Neural progenitor cell (in vitro differentiated cells): ENCODE measurements at regions not wholly inside any gene's neighbourhood (a gene's known extent, or its start where the extent isn't known, plus 50 kb on each side); places are given as distances from the start of the nearest gene placed in this dataset.

Experiments used
- DNase-seq: peaks from one replicate; pipeline ENCODE4 v3.0.0-alpha.2; 2016; ENCODE audit warnings: low spot score
- H2AFZ ChIP-seq: fragments of 200-600 bp; sonication (generic); replicated peaks from 2 replicates; pipeline ENCODE4 v1.6.1; 2016; ENCODE audit warnings: antibody characterized with exemption
- H3F3A ChIP-seq: fragments of 200-600 bp; sonication (generic); 2 replicates; pipeline ENCODE4 v1.6.1; 2016; ENCODE audit warnings: antibody characterized with exemption, low read depth
- H3K27ac ChIP-seq: fragments of 200-600 bp; sonication (generic); 2 replicates; pipeline ENCODE4 v1.5.1; 2016; ENCODE audit warnings: mild to moderate bottlenecking
- H3K27me3 ChIP-seq: fragments of 200-600 bp; sonication (generic); 2 replicates; pipeline ENCODE4 v1.6.1; 2016; ENCODE audit warnings: mild to moderate bottlenecking, moderate library complexity
- H3K36me3 ChIP-seq: fragments of 200-600 bp; sonication (generic); 2 replicates; pipeline ENCODE4 v1.5.1; 2016
- H3K4me1 ChIP-seq: fragments of 200-600 bp; sonication (generic); 2 replicates; pipeline ENCODE4 v1.6.1; 2016; ENCODE audit warnings: mixed run types
- H3K4me2 ChIP-seq: fragments of 200-600 bp; sonication (generic); 2 replicates; pipeline ENCODE4 v1.6.1; 2016
- H3K4me3 ChIP-seq: fragments of 200-600 bp; sonication (generic); 2 replicates; pipeline ENCODE4 v1.5.1; 2016
- H3K79me2 ChIP-seq: fragments of 200-600 bp; sonication (generic); 2 replicates; pipeline ENCODE4 v1.6.1; 2016; ENCODE audit warnings: low read depth
- H3K9ac ChIP-seq: fragments of 200-600 bp; sonication (generic); 2 replicates; pipeline ENCODE4 v1.6.1; 2016
- H3K9me3 ChIP-seq: fragments of 200-600 bp; sonication (generic); 2 replicates; pipeline ENCODE4 v1.5.1; 2016; ENCODE audit warnings: low read depth
- H4K20me1 ChIP-seq: fragments of 200-600 bp; sonication (generic); 2 replicates; pipeline ENCODE4 v1.6.1; 2016; ENCODE audit warnings: low read depth
- H3K27ac Mint-ChIP-seq: 3 replicates; pipeline ENCODE4 v1.8.0; 2021; ENCODE audit warnings: mixed read lengths
- H3K27me3 Mint-ChIP-seq: 2 replicates; pipeline ENCODE4 v1.8.0; 2022; ENCODE audit warnings: low read depth, mild to moderate bottlenecking, inconsistent platforms, moderate library complexity, mixed read lengths; ENCODE audit not compliant: insufficient read depth
- H3K36me3 Mint-ChIP-seq: 3 replicates; pipeline ENCODE4 v1.8.0; 2021; ENCODE audit warnings: mixed read lengths
- H3K4me1 Mint-ChIP-seq: 3 replicates; pipeline ENCODE4 v1.8.0; 2021; ENCODE audit warnings: mixed read lengths
- H3K4me3 Mint-ChIP-seq: 3 replicates; pipeline ENCODE4 v1.8.0; 2021; ENCODE audit warnings: mild to moderate bottlenecking, moderate library complexity, mixed read lengths
- H3K9me3 Mint-ChIP-seq: 3 replicates; pipeline ENCODE4 v1.8.0; 2020; ENCODE audit warnings: mixed read lengths
- CTCF ChIP-seq: fragments of 200-600 bp; sonication (generic); IDR thresholded peaks from 2 replicates; pipeline ENCODE4 v1.5.1; 2017; ENCODE audit warnings: antibody characterized with exemption, mild to moderate bottlenecking
- EZH2 ChIP-seq: fragments of 200-600 bp; sonication (generic); IDR thresholded peaks from 2 replicates; pipeline ENCODE4 v1.6.1; 2017; ENCODE audit warnings: antibody characterized with exemption, mild to moderate bottlenecking, moderate library complexity
- EZH2phosphoT487 ChIP-seq: fragments of 200-600 bp; sonication (generic); IDR thresholded peaks from 2 replicates; pipeline ENCODE4 v1.6.1; 2017; ENCODE audit warnings: antibody characterized with exemption

- TF ChIP-seq CTCF (no peak), EZH2phosphoT487 (no peak), EZH2 (no peak)
- Histone ChIP-seq H2AFZ (no peak overlapping the region), H3K36me3 (no peaks in the 10 kb centered on the region), H3K27me3 (no peaks in the 10 kb centered on the region), H3K27ac (no peak overlapping the region), H3F3A (no peaks in the 10 kb centered on the region), H3K9me3 (no peaks in the 10 kb centered on the region), H4K20me1 (no peaks in the 10 kb centered on the region), H3K4me1 (peaks cover 6% of the 10 kb centered on the region), H3K4me3 (no peak overlapping the region), H3K79me2 (no peaks in the 10 kb centered on the region), H3K9ac (no peak overlapping the region), H3K4me2 (no peak overlapping the region)
- no peak overlapping the region for H3K4me3 Mint-ChIP-seq
- no peak overlapping the region for H3K27ac Mint-ChIP-seq
- peaks cover 8% of the 10 kb centered on the region for H3K4me1 Mint-ChIP-seq
- no peaks in the 10 kb centered on the region for H3K36me3 Mint-ChIP-seq
- DNase-seq, result no peak
- H3K27me3 Mint-ChIP-seq, result peaks cover 17% of the 10 kb centered on the region
- no peaks in the 10 kb centered on the region for H3K9me3 Mint-ChIP-seq
These were observed 67.5 kb upstream of the ZNF423 start for GRCh38 chr16:49923411-49923810.

- DNase-seq, result no peak
- H3K9me3 ChIP-seq, result no peaks in the 10 kb centered on the region
These were observed 68.2 kb upstream of the ZNF423 start for GRCh38 chr16:49924078-49924477.

GRCh38 chr16:49926941-49927340, 71.0 kb upstream of the ZNF423 start:
- H3K79me2 ChIP-seq, result no peaks in the 10 kb centered on the region
- no peak overlapping the region for H3K27ac Mint-ChIP-seq
- DNase-seq, result no peak
- H3K4me3 Mint-ChIP-seq, result no peak overlapping the region
- no peaks in the 10 kb centered on the region for H4K20me1 ChIP-seq
- no peak for TF ChIP-seq EZH2
- no peak for TF ChIP-seq CTCF
- no peaks in the 10 kb centered on the region for H3K9me3 Mint-ChIP-seq
- H3K9ac ChIP-seq, result no peak overlapping the region
- H3K36me3 Mint-ChIP-seq, result no peaks in the 10 kb centered on the region
- H3F3A ChIP-seq, result no peaks in the 10 kb centered on the region
- no peaks in the 10 kb centered on the region for H3K4me1 ChIP-seq
- no peaks in the 10 kb centered on the region for H3K36me3 ChIP-seq
- peaks cover 3% of the 10 kb centered on the region for H3K4me1 Mint-ChIP-seq
- no peaks in the 10 kb centered on the region for H3K9me3 ChIP-seq
- no peak overlapping the region for H3K4me3 ChIP-seq
- H3K4me2 ChIP-seq, result no peak overlapping the region
- no peak overlapping the region for H2AFZ ChIP-seq
- H3K27me3 ChIP-seq, result no peaks in the 10 kb centered on the region
- no peak overlapping the region for H3K27ac ChIP-seq
- peaks cover 13% of the 10 kb centered on the region for H3K27me3 Mint-ChIP-seq

More at GRCh38 chr16:49924078-49924477, 68.2 kb upstream of the ZNF423 start:
- peaks cover 8% of the 10 kb centered on the region for H3K4me1 Mint-ChIP-seq
- Histone ChIP-seq H3K27me3 (no peaks in the 10 kb centered on the region), H3K27ac (no peak overlapping the region), H3F3A (no peaks in the 10 kb centered on the region), H3K4me2 (no peak overlapping the region), H3K4me1 (peaks cover 6% of the 10 kb centered on the region), H4K20me1 (no peaks in the 10 kb centered on the region), H3K4me3 (no peak overlapping the region), H2AFZ (peak overlapping the region; percentile 17), H3K9ac (no peak overlapping the region), H3K79me2 (no peaks in the 10 kb centered on the region), H3K36me3 (no peaks in the 10 kb centered on the region)
- H3K4me3 Mint-ChIP-seq, result no peak overlapping the region
- no peaks in the 10 kb centered on the region for H3K9me3 Mint-ChIP-seq
- H3K36me3 Mint-ChIP-seq, result no peaks in the 10 kb centered on the region
- TF ChIP-seq CTCF (no peak), EZH2phosphoT487 (no peak), EZH2 (no peak)
- H3K27ac Mint-ChIP-seq, result peak overlapping the region; percentile 76
- H3K27me3 Mint-ChIP-seq, result peaks cover 18% of the 10 kb centered on the region
